SK-N-MC (cell line): ENCODE measurements at regions not wholly inside any gene's neighbourhood (a gene's known extent, or its start where the extent isn't known, plus 50 kb on each side); places are given as distances from the start of the nearest gene placed in this dataset.

Experiments
- DNase-seq: peaks from one replicate; pipeline ENCODE4 v3.0.0-alpha.2; 2011; ENCODE audit warnings: low read depth, low spot score
- H3K27ac ChIP-seq: fragments of 200-600 bp; sonication (generic); 2 replicates; pipeline ENCODE4 v1.5.1; 2016; ENCODE audit warnings: mixed run types
- H3K36me3 ChIP-seq: fragments of 200-600 bp; sonication (generic); 2 replicates; pipeline ENCODE4 v1.6.1; 2017; ENCODE audit warnings: antibody characterized with exemption, low read length, mixed read lengths; ENCODE audit not compliant: insufficient read depth
- H3K4me3 ChIP-seq: fragments of 200-600 bp; sonication (generic); 2 replicates; pipeline ENCODE4 v1.5.1; 2016
- H3K9ac ChIP-seq: fragments of 200-600 bp; sonication (generic); 2 replicates; pipeline ENCODE4 v1.8.0; 2017; ENCODE audit warnings: mixed run types, mixed read lengths; ENCODE audit not compliant: insufficient read length
- H3K9me3 ChIP-seq: fragments of 200-600 bp; sonication (generic); 2 replicates; pipeline ENCODE4 v1.6.1; 2017; ENCODE audit warnings: low read depth, mild to moderate bottlenecking, antibody characterized with exemption, low read length, moderate library complexity, mixed read lengths
- EZH2 ChIP-seq: fragments of 200-600 bp; sonication (generic); IDR thresholded peaks from one replicate; pipeline ENCODE4 v1.6.1; 2017; ENCODE audit warnings: antibody characterized with exemption
- FOXP2 ChIP-seq: optimal IDR thresholded peaks from 2 replicates; pipeline ENCODE3; 2011; ENCODE audit warnings: mild to moderate bottlenecking, moderate library complexity; ENCODE audit not compliant: insufficient read depth; ENCODE audit errors: extremely low read length, control extremely low read depth
- POLR2AphosphoS5 ChIP-seq: IDR thresholded peaks from 2 replicates; pipeline ENCODE4 v1.6.1; 2012; ENCODE audit warnings: mild to moderate bottlenecking, low read depth, low read length, borderline replicate concordance

DNA sequence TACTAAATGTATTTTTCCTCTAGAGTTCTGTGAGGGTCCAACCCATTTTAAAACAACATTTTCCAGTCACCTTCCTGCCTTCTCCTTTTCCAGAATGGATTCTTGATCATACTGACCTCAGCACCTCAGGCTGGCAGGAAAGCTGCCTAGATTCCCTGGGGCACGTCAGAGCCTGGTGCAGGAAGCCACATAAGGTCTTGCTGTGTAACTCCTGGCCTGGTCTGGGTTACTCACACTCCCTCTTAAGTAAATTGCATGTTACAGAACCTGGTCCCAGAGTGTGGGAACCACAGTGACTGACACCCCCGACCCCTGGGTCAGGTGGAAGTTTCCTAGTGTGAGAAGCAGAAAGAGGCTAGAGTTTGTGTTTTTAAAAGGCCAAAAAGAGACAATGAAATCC, 209.8 kb downstream of the SPTSSA start:
- Histone ChIP-seq H3K9me3 (no peaks in the 10 kb centered on the region), H3K27ac (no peak overlapping the region), H3K4me3 (no peak overlapping the region), H3K9ac (no peak overlapping the region), H3K36me3 (no peaks in the 10 kb centered on the region)
- no peak for DNase-seq
- TF ChIP-seq POLR2AphosphoS5 (no peak), FOXP2 (no peak), EZH2 (no peak)

DNA sequence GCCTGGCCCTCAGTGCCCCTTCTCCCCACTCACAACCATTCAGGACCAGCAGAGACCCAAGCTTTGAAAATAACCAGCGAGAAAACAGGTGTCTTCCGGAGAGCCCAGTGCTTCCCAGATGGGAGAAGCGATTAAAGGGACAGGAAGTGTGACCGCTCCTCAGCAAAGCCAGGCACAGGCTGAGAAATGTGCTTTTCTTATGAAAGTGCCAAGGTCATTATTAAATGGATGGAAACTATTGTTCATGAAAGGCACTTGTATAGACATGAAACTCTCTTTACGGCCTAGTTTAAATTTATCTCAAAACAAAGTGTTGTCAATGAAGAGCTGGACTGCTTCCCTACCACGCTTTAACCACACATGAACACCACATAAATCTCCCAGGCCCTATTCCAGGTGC, 210.4 kb downstream of the SPTSSA start:
- DNase-seq, result no peak
- Histone ChIP-seq H3K9ac (no peak overlapping the region), H3K4me3 (no peak overlapping the region), H3K36me3 (no peaks in the 10 kb centered on the region), H3K27ac (no peak overlapping the region), H3K9me3 (no peaks in the 10 kb centered on the region)
- TF ChIP-seq POLR2AphosphoS5 (no peak), FOXP2 (no peak), EZH2 (no peak)

DNA sequence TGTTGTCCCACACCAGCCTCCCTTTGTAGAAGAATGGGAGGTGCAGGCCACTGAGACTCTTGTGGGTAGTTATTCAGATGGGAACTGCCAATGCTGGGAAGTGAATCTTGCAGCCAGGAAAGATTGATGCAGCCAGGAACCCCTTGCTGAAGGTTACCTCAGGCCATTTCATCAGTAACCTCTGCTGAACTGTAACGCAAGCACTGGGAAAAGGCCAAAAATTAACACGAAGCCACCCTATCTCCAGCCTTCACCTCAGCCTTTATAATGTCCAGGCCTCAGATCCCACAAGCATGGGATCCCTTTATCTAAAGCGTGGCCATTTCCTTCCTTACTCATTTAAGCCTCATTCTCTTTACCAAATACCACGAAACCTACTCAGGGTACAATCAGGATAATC, 211.1 kb downstream of the SPTSSA start:
- no peak overlapping the region for H3K9ac ChIP-seq
- H3K27ac ChIP-seq, result no peak overlapping the region
- H3K36me3 ChIP-seq, result no peaks in the 10 kb centered on the region
- no peak for TF ChIP-seq EZH2
- no peak for TF ChIP-seq FOXP2
- TF ChIP-seq POLR2AphosphoS5, result no peak
- DNase-seq, result no peak
- H3K4me3 ChIP-seq, result no peak overlapping the region
- no peaks in the 10 kb centered on the region for H3K9me3 ChIP-seq

GRCh38 chr14:34247605-34248004, 214.4 kb downstream of the SPTSSA start:
- H3K9me3 ChIP-seq, result no peaks in the 10 kb centered on the region
- TF ChIP-seq EZH2 (no peak), FOXP2 (no peak), POLR2AphosphoS5 (no peak)
- H3K4me3 ChIP-seq, result no peak overlapping the region
- no peak overlapping the region for H3K9ac ChIP-seq
- DNase-seq, result no peak
- no peak overlapping the region for H3K27ac ChIP-seq
- no peaks in the 10 kb centered on the region for H3K36me3 ChIP-seq

- Histone ChIP-seq H3K4me3 (no peak overlapping the region), H3K9ac (no peak overlapping the region), H3K27ac (no peak overlapping the region), H3K9me3 (no peaks in the 10 kb centered on the region), H3K36me3 (no peaks in the 10 kb centered on the region)
- TF ChIP-seq POLR2AphosphoS5 (no peak), EZH2 (no peak), FOXP2 (no peak)
- no peak for DNase-seq
These were observed 215.8 kb downstream of the SPTSSA start for GRCh38 chr14:34246206-34246605.

DNA sequence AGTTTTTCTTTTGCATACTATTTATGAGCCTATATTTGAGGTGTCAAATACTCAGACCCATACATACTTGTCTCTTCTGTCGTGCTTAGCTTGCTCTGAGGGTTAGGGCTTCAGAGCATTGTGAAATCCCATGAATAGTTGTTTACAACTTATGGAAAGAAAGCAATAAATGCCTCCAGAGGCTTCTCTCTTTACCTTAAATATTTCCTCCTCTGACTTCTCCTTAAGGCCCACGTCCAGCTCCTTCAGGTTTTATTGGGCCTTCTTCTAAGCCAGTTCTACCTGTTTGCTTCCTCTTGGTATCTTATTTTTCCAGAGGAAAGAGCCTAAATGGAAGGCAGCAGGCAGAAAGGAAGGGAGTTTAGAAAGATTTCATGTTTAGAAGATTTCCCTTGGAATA, 218.6 kb downstream of the SPTSSA start:
- H3K4me3 ChIP-seq, result no peak overlapping the region
- DNase-seq, result no peak
- no peaks in the 10 kb centered on the region for H3K9me3 ChIP-seq
- no peak overlapping the region for H3K27ac ChIP-seq
- no peaks in the 10 kb centered on the region for H3K36me3 ChIP-seq
- H3K9ac ChIP-seq, result no peak overlapping the region
- TF ChIP-seq EZH2, result no peak
- no peak for TF ChIP-seq POLR2AphosphoS5

- Histone ChIP-seq H3K27ac (no peak overlapping the region), H3K9me3 (no peaks in the 10 kb centered on the region), H3K36me3 (no peaks in the 10 kb centered on the region), H3K4me3 (no peak overlapping the region), H3K9ac (no peak overlapping the region)
- TF ChIP-seq EZH2, result no peak
- TF ChIP-seq POLR2AphosphoS5, result no peak
- TF ChIP-seq FOXP2, result no peak
- DNase-seq, result no peak
These were observed 219.0 kb downstream of the SPTSSA start for GRCh38 chr14:34243001-34243400.

DNA sequence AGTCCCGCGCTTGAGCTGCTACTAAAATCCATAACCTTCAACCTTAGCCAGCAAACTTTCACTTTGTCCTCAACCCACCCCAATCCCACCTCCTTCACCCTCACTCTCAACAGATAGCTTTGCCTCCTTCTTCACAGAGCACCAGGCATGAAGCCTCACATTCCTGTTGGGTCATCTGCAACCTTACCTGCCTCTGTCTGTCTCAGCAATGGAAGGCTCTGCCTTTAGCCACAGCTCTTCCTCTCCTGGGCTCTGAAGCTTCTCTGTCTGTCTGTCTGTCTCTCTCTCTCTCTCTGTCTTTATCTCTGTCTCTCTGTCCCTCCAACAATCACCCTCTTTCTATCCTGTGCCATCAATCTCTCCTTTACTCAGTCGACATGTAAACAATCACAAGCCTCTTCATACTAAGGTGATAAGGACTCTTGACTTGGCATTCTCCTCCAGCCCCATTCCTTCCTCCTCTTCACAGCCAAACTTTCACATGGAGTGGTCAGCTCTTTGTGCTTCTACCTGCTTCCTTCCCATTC, 220.8 kb downstream of the SPTSSA start:
- no peak for TF ChIP-seq EZH2
- no peak for TF ChIP-seq FOXP2
- TF ChIP-seq POLR2AphosphoS5, result no peak

GRCh38 chr14:34238610-34239009, 223.4 kb downstream of the SPTSSA start:
- H3K27ac ChIP-seq, result no peak overlapping the region
- H3K9me3 ChIP-seq, result no peaks in the 10 kb centered on the region
- no peak overlapping the region for H3K9ac ChIP-seq
- no peak for TF ChIP-seq POLR2AphosphoS5
- TF ChIP-seq EZH2, result no peak
- TF ChIP-seq FOXP2, result no peak
- DNase-seq, result no peak
- no peaks in the 10 kb centered on the region for H3K36me3 ChIP-seq
- no peak overlapping the region for H3K4me3 ChIP-seq

More for the DNA sequence above, 220.8 kb downstream of the SPTSSA start:
- no peaks in the 10 kb centered on the region for H3K36me3 ChIP-seq
- H3K9me3 ChIP-seq, result no peaks in the 10 kb centered on the region
- no peak overlapping the region for H3K9ac ChIP-seq
- H3K27ac ChIP-seq, result no peak overlapping the region
- H3K4me3 ChIP-seq, result no peak overlapping the region
- no peak for DNase-seq
